GM12892 (cell line): ENCODE measurements at regions not wholly inside any gene's neighbourhood (a gene's known extent, or its start where the extent isn't known, plus 50 kb on each side); places are given as distances from the start of the nearest gene placed in this dataset.

Source experiments
- DNase-seq: peaks from one replicate; pipeline ENCODE4 v3.0.0; 2011; ENCODE audit not compliant: insufficient read length
- FAIRE-seq: peaks from 2 replicates; lab custom pipeline; 2011; peaks lifted over from hg19 to GRCh38; lab: Jason Lieb, UNC
- POLR2A ChIP-seq: IDR thresholded peaks from 2 replicates; pipeline ENCODE4 v1.6.1; 2011; ENCODE audit warnings: low read depth, low read length, control low read depth
- POLR2AphosphoS5 ChIP-seq: IDR thresholded peaks from 2 replicates; pipeline ENCODE4 v1.6.1; 2011; ENCODE audit warnings: low read depth, low read length, control low read depth
- TAF1 ChIP-seq: IDR thresholded peaks from 2 replicates; pipeline ENCODE4 v1.6.1; 2011; ENCODE audit warnings: low read depth, mild to moderate bottlenecking, control low read depth, low read length, borderline replicate concordance

- TF ChIP-seq TAF1 = no peak
- TF ChIP-seq POLR2AphosphoS5 = no peak
- no peak for TF ChIP-seq POLR2A
- FAIRE-seq (no peak), DNase-seq (no peak)
Measured at GRCh38 chr20:21921251-21921650, 215.8 kb downstream of the PAX1 start.

DNA sequence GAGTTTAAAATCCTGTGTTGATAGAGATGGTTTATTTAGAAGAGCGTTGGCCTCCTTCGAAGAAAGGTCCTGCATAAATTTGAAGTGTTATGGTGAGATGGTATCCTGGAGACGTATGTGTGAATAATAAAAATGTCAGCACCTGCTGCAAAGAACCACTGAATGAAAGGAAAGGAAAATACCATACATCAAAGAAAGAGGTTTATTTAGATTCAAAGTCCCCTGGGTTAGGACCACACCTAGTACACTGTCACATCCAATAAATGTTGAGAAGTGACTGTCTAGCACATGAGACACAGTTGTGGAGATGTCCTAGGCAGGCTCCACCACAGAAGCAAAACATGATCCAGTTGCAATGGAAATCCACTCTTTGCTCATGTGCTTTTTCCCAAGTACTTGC, 214.7 kb downstream of the PAX1 start:
- FAIRE-seq (no peak), DNase-seq (no peak)
- no peak for TF ChIP-seq POLR2A
- no peak for TF ChIP-seq POLR2AphosphoS5
- no peak for TF ChIP-seq TAF1

DNA sequence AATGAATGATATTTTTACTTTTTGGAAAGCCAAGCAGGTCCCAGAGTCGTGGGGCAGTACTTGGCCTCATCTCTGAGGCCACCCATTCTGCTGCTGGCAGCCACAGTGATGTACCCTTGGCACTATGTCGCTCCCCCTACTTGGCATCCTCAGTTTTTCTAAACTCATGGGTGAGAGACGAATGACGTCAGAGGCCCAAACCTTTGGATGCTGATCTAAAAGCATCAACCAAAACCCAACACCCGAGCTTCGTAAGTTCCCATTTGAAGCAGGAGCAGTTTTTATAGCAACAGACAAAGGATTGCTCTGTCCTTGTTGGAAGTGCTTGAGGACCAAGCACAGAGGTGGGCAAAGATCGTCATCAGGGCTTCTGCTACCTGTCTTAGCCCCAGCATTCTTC, 212.9 kb downstream of the PAX1 start:
- no peak for DNase-seq

DNA sequence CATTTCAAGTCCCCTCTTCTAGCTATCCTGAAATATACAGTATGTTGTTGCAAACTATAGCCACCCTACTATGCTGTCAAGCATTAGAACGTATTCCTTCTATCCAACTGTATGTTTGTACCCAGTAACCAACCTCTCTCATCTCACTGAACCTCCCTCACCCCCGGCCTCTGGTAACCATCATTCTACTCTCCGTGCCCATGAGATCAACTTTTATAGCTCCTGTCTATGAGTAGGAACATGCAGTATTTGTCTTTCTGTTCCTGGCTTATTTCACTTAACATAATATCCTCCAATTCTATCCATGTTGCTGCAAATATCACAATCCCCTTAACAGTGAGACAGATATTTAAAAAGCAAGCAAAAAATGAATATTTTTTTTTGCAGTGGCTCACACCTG, 196.9 kb downstream of the PAX1 start:
- no peak for FAIRE-seq

More for the DNA sequence above, 212.9 kb downstream of the PAX1 start:
- TF ChIP-seq POLR2A = no peak
- TF ChIP-seq POLR2AphosphoS5 = no peak
- no peak for TF ChIP-seq TAF1
- FAIRE-seq = no peak

GRCh38 chr20:21901470-21902275, 196.2 kb downstream of the PAX1 start:
- no peak for DNase-seq
- no peak for FAIRE-seq

More for the DNA sequence above, 196.9 kb downstream of the PAX1 start:
- no peak for DNase-seq
- TF ChIP-seq TAF1 (no peak), POLR2AphosphoS5 (no peak), POLR2A (no peak)

GRCh38 chr20:21900431-21900830, 195.0 kb downstream of the PAX1 start:
- FAIRE-seq = no peak
- DNase-seq = no peak
- TF ChIP-seq POLR2A = no peak
- no peak for TF ChIP-seq POLR2AphosphoS5
- no peak for TF ChIP-seq TAF1

More at GRCh38 chr20:21901470-21902275, 196.2 kb downstream of the PAX1 start:
- no peak for TF ChIP-seq POLR2AphosphoS5
- TF ChIP-seq TAF1 = no peak
- no peak for TF ChIP-seq POLR2A

DNA sequence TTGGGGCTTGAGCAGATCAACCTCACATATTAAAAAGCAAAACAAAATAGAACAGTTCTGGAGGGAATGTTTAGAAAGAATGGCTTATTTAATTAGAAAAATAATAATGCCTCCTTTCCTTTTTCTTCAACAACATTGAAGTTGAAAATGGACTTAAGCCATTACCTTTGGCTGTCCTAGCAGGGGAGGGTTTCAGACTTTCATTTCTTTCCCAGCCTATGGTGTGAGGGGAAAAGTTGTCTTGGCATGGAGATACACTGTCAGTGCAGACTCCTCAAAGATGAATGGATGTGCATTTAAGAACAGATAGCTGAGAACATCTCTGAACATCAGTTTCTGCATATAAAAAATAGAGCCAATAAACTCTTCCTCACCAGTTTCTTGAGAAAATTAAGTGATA, 169.5 kb downstream of the PAX1 start:
- FAIRE-seq = no peak
- no peak for TF ChIP-seq POLR2A
- TF ChIP-seq TAF1 = no peak
- TF ChIP-seq POLR2AphosphoS5 = no peak
- no peak for DNase-seq

DNA sequence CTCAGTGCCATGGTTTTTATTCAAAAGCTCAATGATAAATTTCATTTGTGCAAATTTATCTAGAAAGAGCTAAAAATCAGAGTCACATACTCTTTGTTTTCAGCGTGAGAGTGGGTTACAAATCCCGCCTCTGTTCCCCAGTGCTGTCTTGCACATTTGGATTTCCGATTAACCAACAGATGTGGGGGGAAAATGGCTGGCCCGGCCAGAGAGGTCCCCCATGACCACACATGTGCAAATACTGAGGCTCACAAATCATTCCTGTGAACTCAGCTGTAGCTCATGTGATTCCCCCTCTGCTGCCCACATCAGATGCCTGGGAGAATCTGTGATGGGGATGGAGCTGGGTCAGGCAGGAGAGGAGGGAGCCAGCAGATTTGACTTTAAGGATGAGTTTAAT, 168.7 kb downstream of the PAX1 start:
- DNase-seq (no peak), FAIRE-seq (no peak)
- no peak for TF ChIP-seq POLR2A

DNA sequence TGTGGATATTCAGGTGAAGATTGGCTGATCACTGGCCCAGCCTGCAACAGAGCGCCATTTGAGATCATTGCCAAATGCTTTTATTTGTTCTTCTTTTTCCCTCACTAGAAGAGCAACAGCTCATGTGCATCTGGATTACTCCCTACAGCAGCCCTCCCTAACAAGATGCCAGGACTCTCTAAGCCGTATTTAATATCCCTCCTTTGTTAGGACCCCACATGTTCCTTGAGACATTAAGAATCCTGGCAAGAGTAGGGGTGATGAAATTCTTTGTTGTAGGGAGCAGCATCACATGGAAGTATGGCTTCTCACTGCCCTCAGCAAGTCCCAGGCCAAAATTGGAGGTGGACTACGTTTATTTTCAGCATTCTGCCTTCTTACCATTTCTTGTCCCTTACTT, 167.8 kb downstream of the PAX1 start:
- DNase-seq (no peak), FAIRE-seq (no peak)
- TF ChIP-seq POLR2A (no peak), TAF1 (no peak), POLR2AphosphoS5 (no peak)

DNA sequence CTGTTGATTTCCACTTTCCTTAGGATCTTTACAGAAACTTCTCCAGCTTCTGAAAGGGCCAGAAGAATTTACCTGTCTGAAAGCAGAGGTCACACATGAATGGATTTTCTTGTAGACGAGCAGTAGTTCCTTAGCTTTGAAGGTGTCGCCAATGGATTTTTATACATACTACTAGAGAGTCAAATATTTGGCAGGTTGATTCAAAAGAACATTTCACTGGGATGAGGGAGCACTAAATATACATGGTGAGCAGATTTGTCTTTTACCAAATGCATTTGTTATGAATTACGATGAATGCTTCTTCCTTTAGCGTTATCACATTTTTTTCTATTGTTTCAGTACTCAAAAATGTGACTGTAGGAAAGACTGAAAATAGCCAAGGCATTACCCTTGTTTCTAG, 162.3 kb downstream of the PAX1 start:
- TF ChIP-seq POLR2A (no peak), POLR2AphosphoS5 (no peak), TAF1 (no peak)
- DNase-seq (no peak), FAIRE-seq (no peak)

DNA sequence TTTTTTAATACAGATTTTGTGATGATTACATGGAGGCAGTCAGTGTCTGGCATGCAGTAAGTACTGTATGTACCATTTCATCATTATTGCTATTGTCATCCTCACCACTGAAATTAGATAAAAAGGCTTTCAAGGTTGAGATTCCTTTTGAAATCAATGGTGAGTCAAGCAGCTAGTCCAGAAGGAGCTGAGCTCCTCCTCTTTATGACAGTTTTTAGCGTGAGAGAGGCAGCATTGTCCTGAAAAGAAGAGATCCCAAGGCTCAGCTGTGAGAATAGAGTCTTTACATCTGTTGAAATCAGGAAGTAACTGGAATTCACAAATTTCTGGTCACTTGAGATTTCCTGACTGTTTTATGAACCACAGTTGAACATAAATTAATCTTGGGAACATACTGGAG, 161.9 kb downstream of the PAX1 start:
- FAIRE-seq = no peak
- no peak for TF ChIP-seq TAF1
- TF ChIP-seq POLR2AphosphoS5 = no peak
- no peak for TF ChIP-seq POLR2A

DNA sequence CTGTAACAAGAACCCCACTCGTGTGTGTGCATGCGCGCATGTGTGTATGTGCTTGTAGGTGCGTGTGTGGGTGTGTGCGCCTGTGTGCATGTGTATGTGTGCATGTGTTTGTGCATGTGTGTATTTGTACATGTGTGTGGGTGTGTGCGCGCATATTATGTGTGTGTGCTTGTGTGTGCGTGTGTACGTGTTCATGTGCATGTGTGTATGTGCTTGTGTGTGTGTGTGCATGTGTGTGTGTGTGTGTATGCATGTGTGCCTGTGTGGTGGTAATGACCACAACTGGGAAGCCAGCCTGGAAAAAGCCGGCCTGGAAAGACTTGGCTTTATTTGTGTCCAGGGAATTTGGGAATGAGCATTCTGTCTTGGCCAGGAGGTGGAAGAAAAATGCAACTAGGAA, 157.5 kb downstream of the PAX1 start:
- FAIRE-seq (no peak), DNase-seq (no peak)
- TF ChIP-seq TAF1 = no peak
- TF ChIP-seq POLR2A = no peak
- no peak for TF ChIP-seq POLR2AphosphoS5

More for the DNA sequence above, 161.9 kb downstream of the PAX1 start:
- DNase-seq = no peak
